ENCODE measurements at regions not wholly inside any gene's neighbourhood (a gene's known extent, or its start where the extent isn't known, plus 50 kb on each side); places are given as distances from the start of the nearest gene placed in this dataset.

DNA sequence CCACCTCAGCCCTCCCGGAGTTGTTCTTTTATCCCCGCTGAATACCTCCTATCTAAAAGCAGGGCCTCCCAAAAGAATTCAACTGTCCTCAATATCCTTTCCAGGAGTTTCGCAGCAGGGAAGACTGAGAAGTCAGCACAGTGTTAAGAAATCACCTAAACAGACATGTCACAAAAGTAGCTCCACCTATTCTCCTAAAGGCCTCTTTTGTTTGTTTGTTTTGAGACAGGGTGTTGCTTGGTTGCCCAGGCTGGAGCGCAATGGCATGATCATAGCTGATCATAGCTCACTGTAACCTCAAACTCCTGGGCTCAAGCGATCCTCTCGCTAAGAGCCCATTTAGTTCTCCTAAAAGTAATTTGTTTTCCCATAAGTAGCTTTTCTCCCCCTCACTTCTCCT, 53.8 kb downstream of the TEX44 start:
- TF ChIP-seq, protein P1, sequence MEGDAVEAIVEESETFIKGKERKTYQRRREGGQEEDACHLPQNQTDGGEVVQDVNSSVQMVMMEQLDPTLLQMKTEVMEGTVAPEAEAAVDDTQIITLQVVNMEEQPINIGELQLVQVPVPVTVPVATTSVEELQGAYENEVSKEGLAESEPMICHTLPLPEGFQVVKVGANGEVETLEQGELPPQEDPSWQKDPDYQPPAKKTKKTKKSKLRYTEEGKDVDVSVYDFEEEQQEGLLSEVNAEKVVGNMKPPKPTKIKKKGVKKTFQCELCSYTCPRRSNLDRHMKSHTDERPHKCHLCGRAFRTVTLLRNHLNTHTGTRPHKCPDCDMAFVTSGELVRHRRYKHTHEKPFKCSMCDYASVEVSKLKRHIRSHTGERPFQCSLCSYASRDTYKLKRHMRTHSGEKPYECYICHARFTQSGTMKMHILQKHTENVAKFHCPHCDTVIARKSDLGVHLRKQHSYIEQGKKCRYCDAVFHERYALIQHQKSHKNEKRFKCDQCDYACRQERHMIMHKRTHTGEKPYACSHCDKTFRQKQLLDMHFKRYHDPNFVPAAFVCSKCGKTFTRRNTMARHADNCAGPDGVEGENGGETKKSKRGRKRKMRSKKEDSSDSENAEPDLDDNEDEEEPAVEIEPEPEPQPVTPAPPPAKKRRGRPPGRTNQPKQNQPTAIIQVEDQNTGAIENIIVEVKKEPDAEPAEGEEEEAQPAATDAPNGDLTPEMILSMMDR (conservative IDR thresholded peaks at IDR 0.05; ENCODE audit: low read length) = no peak
- TF ChIP-seq EZH2phosphoT487 (IDR thresholded peaks at IDR 0.05; ENCODE audit: borderline replicate concordance) = no peak
